ENCODE measurements at regions not wholly inside any gene's neighbourhood (a gene's known extent, or its start where the extent isn't known, plus 50 kb on each side); places are given as distances from the start of the nearest gene placed in this dataset.

- no peak overlapping the region for H3K4me3 ChIP-seq (ENCODE audit: low read depth, low read length)
- TF ChIP-seq CTCF (IDR thresholded peaks at IDR 0.05; ENCODE audit: insufficient read depth, low read length, missing control alignments) = no peak
- ChIA-PET CTCF (no interaction called here), POLR2A (no interaction called here)
- DNase-seq (ENCODE audit: low read depth, low spot score) = no peak
These were observed 191.2 kb upstream of the KIF2B start for GRCh38 chr17:53631486-53631885.

GRCh38 chr17:53630638-53631037 lies 192.1 kb upstream of the KIF2B start:
- CTCF ChIA-PET = no interaction called here
- H3K4me3 ChIP-seq (ENCODE audit: low read depth, low read length) = no peak overlapping the region
- no peak for DNase-seq (ENCODE audit: low read depth, low spot score)
- TF ChIP-seq CTCF (IDR thresholded peaks at IDR 0.05; ENCODE audit: insufficient read depth, low read length, missing control alignments) = no peak
- POLR2A ChIA-PET = no interaction called here

- CTCF ChIA-PET = no interaction called here
- POLR2A ChIA-PET = no interaction called here
- DNase-seq (ENCODE audit: low read depth, low spot score) = no peak
- no peak overlapping the region for H3K4me3 ChIP-seq (ENCODE audit: low read depth, low read length)
- TF ChIP-seq CTCF (IDR thresholded peaks at IDR 0.05; ENCODE audit: insufficient read depth, low read length, missing control alignments) = no peak
These were observed 192.6 kb upstream of the KIF2B start for GRCh38 chr17:53630115-53630514.

- H3K4me3 ChIP-seq (ENCODE audit: low read depth, low read length) = no peak overlapping the region
- no peak for TF ChIP-seq CTCF (IDR thresholded peaks at IDR 0.05; ENCODE audit: insufficient read depth, low read length, missing control alignments)
- ChIA-PET POLR2A (no interaction called here), CTCF (no interaction called here)
- DNase-seq (ENCODE audit: low read depth, low spot score) = no peak
These were observed 193.5 kb upstream of the KIF2B start for GRCh38 chr17:53629188-53629587.

GRCh38 chr17:53628011-53628410 lies 194.7 kb upstream of the KIF2B start:
- ChIA-PET POLR2A (no interaction called here), CTCF (no interaction called here)
- no peak for DNase-seq (ENCODE audit: low read depth, low spot score)
- no peak overlapping the region for H3K4me3 ChIP-seq (ENCODE audit: low read depth, low read length)
- no peak for TF ChIP-seq CTCF (IDR thresholded peaks at IDR 0.05; ENCODE audit: insufficient read depth, low read length, missing control alignments)

GRCh38 chr17:53627511-53627910 lies 195.2 kb upstream of the KIF2B start:
- no peak for TF ChIP-seq CTCF (IDR thresholded peaks at IDR 0.05; ENCODE audit: insufficient read depth, low read length, missing control alignments)
- H3K4me3 ChIP-seq (ENCODE audit: low read depth, low read length) = no peak overlapping the region
- POLR2A ChIA-PET = no interaction called here

More at GRCh38 chr17:53627511-53627910, 195.2 kb upstream of the KIF2B start:
- CTCF ChIA-PET = no interaction called here
- DNase-seq (ENCODE audit: low read depth, low spot score) = peak; percentile 31

Data from AG04449 (cell line).